CD4-positive, alpha-beta T cell (primary cell): ENCODE measurements at regions not wholly inside any gene's neighbourhood (a gene's known extent, or its start where the extent isn't known, plus 50 kb on each side); places are given as distances from the start of the nearest gene placed in this dataset.

ENCODE experiments used
- ATAC-seq: fragments of 200-7000 bp; cut with Tn5 transposase; one replicate; pipeline ENCODE4 v1.10.0; 2022; ENCODE audit warnings: mild to moderate bottlenecking; ENCODE audit not compliant: poor library complexity
- CTCF ChIA-PET: fragments of 350-600 bp; sonication (Branson Sonifier 250); formaldehyde crosslinking; loops from one replicate; lab custom pipeline; 2021; ENCODE audit warnings: antibody characterized with exemption, inconsistent platforms; lab: Charles Lee
- POLR2A ChIA-PET: fragments of 350-600 bp; sonication (Branson Sonifier 250); formaldehyde crosslinking; loops from one replicate; lab custom pipeline; 2021; ENCODE audit warnings: antibody characterized with exemption, inconsistent platforms; lab: Charles Lee
- DNase-seq, 14 experiments: peaks; one replicate each; pipeline ENCODE4 v3.0.0-alpha.2; 2013 to 2020; ENCODE audit warnings: mixed read lengths in 2 of 14
- H3K27ac ChIP-seq, 2 donors: one replicate each; pipeline versions ENCODE4 v1.5.1 to v1.7.0; 2013; ENCODE audit warnings: low read length in 2 of 2, low read depth in 1 of 2, mild to moderate bottlenecking in 1 of 2
- H3K27me3 ChIP-seq, 2 experiments: 1 replicate in 1 of 2; 2 replicates in 1 of 2; pipeline versions ENCODE4 v1.6.1 to v1.7.0; 2013; ENCODE audit warnings: low read length in 2 of 2, control low read depth in 1 of 2, mild to moderate bottlenecking in 1 of 2, moderate library complexity in 1 of 2; ENCODE audit not compliant: insufficient read depth in 2 of 2, control insufficient read depth in 1 of 2
- H3K36me3 ChIP-seq: one replicate; pipeline ENCODE4 v1.6.1; 2013; ENCODE audit warnings: low read length, control low read depth; ENCODE audit not compliant: insufficient read depth
- H3K4me1 ChIP-seq: one replicate; pipeline ENCODE4 v1.6.1; 2013; ENCODE audit warnings: low read length, control low read depth; ENCODE audit not compliant: insufficient read depth
- H3K4me3 ChIP-seq: one replicate; pipeline ENCODE4 v1.5.1; 2013; ENCODE audit warnings: mild to moderate bottlenecking, low read length, moderate library complexity
- H3K9me3 ChIP-seq, 2 experiments: 1 replicate in 1 of 2; 2 replicates in 1 of 2; pipeline versions ENCODE4 v1.6.1 to v1.7.0; 2013; ENCODE audit warnings: low read length in 2 of 2, mild to moderate bottlenecking in 2 of 2, control low read depth in 1 of 2, moderate library complexity in 1 of 2; ENCODE audit not compliant: control insufficient read depth in 1 of 2, insufficient read depth in 1 of 2
- H3K27ac Mint-ChIP-seq: one replicate; pipeline ENCODE4 v1.8.0; 2020; ENCODE audit warnings: mixed read lengths
- H3K27me3 Mint-ChIP-seq: one replicate; pipeline ENCODE4 v1.8.0; 2021; ENCODE audit warnings: mixed read lengths
- H3K36me3 Mint-ChIP-seq: one replicate; pipeline ENCODE4 v1.8.0; 2021; ENCODE audit warnings: low read depth, mixed read lengths
- H3K4me1 Mint-ChIP-seq: one replicate; pipeline ENCODE4 v1.8.0; 2021; ENCODE audit warnings: low read depth, mixed read lengths
- H3K4me3 Mint-ChIP-seq: one replicate; pipeline ENCODE4 v1.8.0; 2020; ENCODE audit warnings: mild to moderate bottlenecking, mixed read lengths
- H3K9me3 Mint-ChIP-seq: one replicate; pipeline ENCODE4 v1.8.0; 2020; ENCODE audit warnings: mixed read lengths
- intact Hi-C, 2 experiments: fragments of 100-400 bp; cut with DNase I in 1 of 2; cut with micrococcal nuclease in 1 of 2; formaldehyde crosslinking; loops; one replicate each; pipeline versions ENCODE4 v1.15.1 to v1.9.0; 2023 to 2025; cut with DNase I, micrococcal nuclease
- TF ChIP-seq, protein P1 (sequence below): fragments of 200-600 bp; IDR thresholded peaks from one replicate; pipeline ENCODE4 v1.8.0; 2022; ENCODE audit warnings: antibody characterized with exemption, mild to moderate bottlenecking

DNA sequence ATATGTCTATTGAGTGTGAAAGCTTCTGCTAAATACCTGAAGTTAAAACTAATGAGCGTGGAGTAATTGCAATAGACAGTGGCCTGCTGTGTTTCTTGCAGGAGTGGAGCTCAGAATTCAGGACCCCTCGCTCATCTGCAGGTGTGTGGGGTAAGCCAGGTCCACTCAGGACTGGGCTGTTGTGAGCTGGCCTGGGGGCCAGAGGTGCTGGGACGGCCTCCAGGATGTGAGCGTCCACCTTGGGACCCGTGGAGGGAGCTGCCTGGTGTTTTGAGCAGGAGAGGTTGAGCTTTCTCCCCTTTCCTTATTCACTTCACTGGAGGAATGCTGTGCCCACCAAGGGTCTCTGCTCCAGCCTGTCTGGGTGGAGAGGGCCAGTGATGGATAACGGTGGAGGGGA, 681.2 kb downstream of the BRD1 start:
- no peak overlapping the region for H3K27ac ChIP-seq
- no peaks in the 10 kb centered on the region for H3K36me3 ChIP-seq
- CTCF ChIA-PET, result no interaction called here
- POLR2A ChIA-PET, result no interaction called here
- TF ChIP-seq, protein P1, sequence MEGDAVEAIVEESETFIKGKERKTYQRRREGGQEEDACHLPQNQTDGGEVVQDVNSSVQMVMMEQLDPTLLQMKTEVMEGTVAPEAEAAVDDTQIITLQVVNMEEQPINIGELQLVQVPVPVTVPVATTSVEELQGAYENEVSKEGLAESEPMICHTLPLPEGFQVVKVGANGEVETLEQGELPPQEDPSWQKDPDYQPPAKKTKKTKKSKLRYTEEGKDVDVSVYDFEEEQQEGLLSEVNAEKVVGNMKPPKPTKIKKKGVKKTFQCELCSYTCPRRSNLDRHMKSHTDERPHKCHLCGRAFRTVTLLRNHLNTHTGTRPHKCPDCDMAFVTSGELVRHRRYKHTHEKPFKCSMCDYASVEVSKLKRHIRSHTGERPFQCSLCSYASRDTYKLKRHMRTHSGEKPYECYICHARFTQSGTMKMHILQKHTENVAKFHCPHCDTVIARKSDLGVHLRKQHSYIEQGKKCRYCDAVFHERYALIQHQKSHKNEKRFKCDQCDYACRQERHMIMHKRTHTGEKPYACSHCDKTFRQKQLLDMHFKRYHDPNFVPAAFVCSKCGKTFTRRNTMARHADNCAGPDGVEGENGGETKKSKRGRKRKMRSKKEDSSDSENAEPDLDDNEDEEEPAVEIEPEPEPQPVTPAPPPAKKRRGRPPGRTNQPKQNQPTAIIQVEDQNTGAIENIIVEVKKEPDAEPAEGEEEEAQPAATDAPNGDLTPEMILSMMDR, result no peak
- H3K4me1 ChIP-seq, result no peaks in the 10 kb centered on the region
- Mint-ChIP-seq H3K27ac (no peak overlapping the region), H3K4me1 (no peaks in the 10 kb centered on the region), H3K4me3 (no peak overlapping the region), H3K9me3 (no peaks in the 10 kb centered on the region), H3K27me3 (peaks cover 27% of the 10 kb centered on the region), H3K36me3 (no peaks in the 10 kb centered on the region)
- no peak for ATAC-seq
- intact Hi-C loops, result no loop called here
- no peak overlapping the region for H3K4me3 ChIP-seq
- peaks cover 0 to 5% of the 10 kb centered on the region in 2 experiments for H3K27me3 ChIP-seq
- DNase-seq, result no peak
- H3K9me3 ChIP-seq, result peaks cover 0 to 11% of the 10 kb centered on the region in 2 experiments

- Mint-ChIP-seq H3K36me3 (no peaks in the 10 kb centered on the region), H3K4me1 (no peaks in the 10 kb centered on the region), H3K27me3 (peaks cover 33% of the 10 kb centered on the region), H3K9me3 (no peaks in the 10 kb centered on the region), H3K27ac (no peak overlapping the region), H3K4me3 (no peak overlapping the region)
- Histone ChIP-seq H3K27me3 (peaks cover 0 to 6% of the 10 kb centered on the region in 2 experiments), H3K27ac (no peak overlapping the region), H3K4me1 (no peaks in the 10 kb centered on the region), H3K36me3 (no peaks in the 10 kb centered on the region), H3K4me3 (no peak overlapping the region), H3K9me3 (peaks cover 0 to 5% of the 10 kb centered on the region in 2 experiments)
- ChIA-PET POLR2A (no interaction called here), CTCF (no interaction called here)
- intact Hi-C loops, result no loop called here
- DNase-seq (no peak), ATAC-seq (no peak)
- TF ChIP-seq, protein P1, result no peak
Observed at GRCh38 chr22:49143812-49144211, 683.9 kb downstream of the BRD1 start.

- ATAC-seq, result no peak
- Histone ChIP-seq H3K36me3 (no peaks in the 10 kb centered on the region), H3K9me3 (peaks cover 0 to 5% of the 10 kb centered on the region in 2 experiments), H3K27me3 (peaks cover 0 to 6% of the 10 kb centered on the region in 2 experiments), H3K4me1 (no peaks in the 10 kb centered on the region), H3K4me3 (no peak overlapping the region), H3K27ac (no peak overlapping the region)
- POLR2A ChIA-PET, result no interaction called here
- no peaks in the 10 kb centered on the region for H3K4me1 Mint-ChIP-seq
- DNase-seq, result no peak
- H3K4me3 Mint-ChIP-seq, result no peak overlapping the region
- H3K27me3 Mint-ChIP-seq, result peaks cover 39% of the 10 kb centered on the region
- TF ChIP-seq, protein P1, result no peak
- intact Hi-C loops, result no loop called here
- no peak overlapping the region for H3K27ac Mint-ChIP-seq
- H3K36me3 Mint-ChIP-seq, result no peaks in the 10 kb centered on the region
- no peaks in the 10 kb centered on the region for H3K9me3 Mint-ChIP-seq
- CTCF ChIA-PET, result no interaction called here
Observed at GRCh38 chr22:49142891-49143290, 684.8 kb downstream of the BRD1 start.
